ENCODE measurements at regions not wholly inside any gene's neighbourhood (a gene's known extent, or its start where the extent isn't known, plus 50 kb on each side); places are given as distances from the start of the nearest gene placed in this dataset.
"Not testable (repeated sequence)": the region's sequence is repeated elsewhere in the genome, so short reads cannot be mapped to it uniquely, and the experiment has no call there.

GRCh38 chr2:217612920-217613319 lies 389.9 kb downstream of the TNS1 start:
- in situ Hi-C loops (cut with HindIII; ENCODE audit: low sequenced_read_pairs), result no loop called here
- peak; percentile 93 for DNase-seq (ENCODE audit: low spot score)

- DNase-seq (ENCODE audit: low spot score), result no peak
- in situ Hi-C loops (cut with HindIII; ENCODE audit: low sequenced_read_pairs), result no loop called here
These were observed 390.6 kb downstream of the TNS1 start for GRCh38 chr2:217612211-217612610.

- DNase-seq (ENCODE audit: low spot score), result peak; percentile 70
- in situ Hi-C loops (cut with HindIII; ENCODE audit: low sequenced_read_pairs), result no loop called here
These were observed 391.1 kb downstream of the TNS1 start for GRCh38 chr2:217611626-217612127.

- no peak for DNase-seq (ENCODE audit: low spot score)
- in situ Hi-C loops (cut with HindIII; ENCODE audit: low sequenced_read_pairs), result no loop called here
These were observed 391.7 kb downstream of the TNS1 start for GRCh38 chr2:217611056-217611455.

- peak; percentile 79 for DNase-seq (ENCODE audit: low spot score)
- in situ Hi-C loops (cut with HindIII; ENCODE audit: low sequenced_read_pairs), result no loop called here
These were observed 392.4 kb downstream of the TNS1 start for GRCh38 chr2:217610401-217610814.

- in situ Hi-C loops (cut with HindIII; ENCODE audit: low sequenced_read_pairs), result no loop called here
- DNase-seq (ENCODE audit: low spot score), result no peak
These were observed 392.8 kb downstream of the TNS1 start for GRCh38 chr2:217609952-217610351.

GRCh38 chr2:217606296-217606695 lies 396.5 kb downstream of the TNS1 start:
- DNase-seq (ENCODE audit: low spot score), result no peak
- in situ Hi-C loops (cut with HindIII; ENCODE audit: low sequenced_read_pairs), result no loop called here

- peak; percentile 98 for DNase-seq (ENCODE audit: low spot score)
- in situ Hi-C loops (cut with HindIII; ENCODE audit: low sequenced_read_pairs), result no loop called here
These were observed 398.1 kb downstream of the TNS1 start for GRCh38 chr2:217604527-217605194.

- in situ Hi-C loops (cut with HindIII; ENCODE audit: low sequenced_read_pairs), result no loop called here
- no peak for DNase-seq (ENCODE audit: low spot score)
These were observed 401.2 kb downstream of the TNS1 start for GRCh38 chr2:217601601-217602000.

GRCh38 chr2:217599906-217600305 lies 402.9 kb downstream of the TNS1 start:
- in situ Hi-C loops (cut with HindIII; ENCODE audit: low sequenced_read_pairs), result no loop called here
- no peak for DNase-seq (ENCODE audit: low spot score)

GRCh38 chr2:217597681-217598080 lies 405.1 kb downstream of the TNS1 start:
- in situ Hi-C loops (cut with HindIII; ENCODE audit: low sequenced_read_pairs), result no loop called here
- no peak for DNase-seq (ENCODE audit: low spot score)

GRCh38 chr2:217597145-217597544 lies 405.6 kb downstream of the TNS1 start:
- peak; percentile 68 for DNase-seq (ENCODE audit: low spot score)
- in situ Hi-C loops (cut with HindIII; ENCODE audit: low sequenced_read_pairs), result no loop called here

- DNase-seq (ENCODE audit: low spot score), result no peak
- in situ Hi-C loops (cut with HindIII; ENCODE audit: low sequenced_read_pairs), result no loop called here
These were observed 409.1 kb downstream of the TNS1 start for GRCh38 chr2:217593732-217594131.

GRCh38 chr2:217588266-217588665 lies 414.5 kb downstream of the TNS1 start:
- no peak for DNase-seq (ENCODE audit: low spot score)
- in situ Hi-C loops (cut with HindIII; ENCODE audit: low sequenced_read_pairs), result no loop called here

- in situ Hi-C loops (cut with HindIII; ENCODE audit: low sequenced_read_pairs), result no loop called here
These were observed 417.4 kb downstream of the TNS1 start for GRCh38 chr2:217585362-217585761.

GRCh38 chr2:217580407-217580806 lies 422.4 kb downstream of the TNS1 start:
- in situ Hi-C loops (cut with HindIII; ENCODE audit: low sequenced_read_pairs); DNase-seq (ENCODE audit: low spot score): not testable (repeated sequence)

More at GRCh38 chr2:217585362-217585761, 417.4 kb downstream of the TNS1 start:
- DNase-seq (ENCODE audit: low spot score), result peak; percentile 63

GRCh38 chr2:217573571-217573970 lies 429.2 kb downstream of the TNS1 start:
- no peak for DNase-seq (ENCODE audit: low spot score)
- in situ Hi-C loops (cut with HindIII; ENCODE audit: low sequenced_read_pairs), result no loop called here

- in situ Hi-C loops (cut with HindIII; ENCODE audit: low sequenced_read_pairs), result no loop called here
- no peak for DNase-seq (ENCODE audit: low spot score)
These were observed 432.4 kb downstream of the TNS1 start for GRCh38 chr2:217570394-217570793.

GRCh38 chr2:217568289-217568971 lies 434.4 kb downstream of the TNS1 start:
- in situ Hi-C loops (cut with HindIII; ENCODE audit: low sequenced_read_pairs), result no loop called here

GRCh38 chr2:217563565-217563964 lies 439.2 kb downstream of the TNS1 start:
- DNase-seq (ENCODE audit: low spot score), result no peak
- in situ Hi-C loops (cut with HindIII; ENCODE audit: low sequenced_read_pairs), result no loop called here

More at GRCh38 chr2:217568289-217568971, 434.4 kb downstream of the TNS1 start:
- no peak for DNase-seq (ENCODE audit: low spot score)

All from G401 (cell line).